ENCODE measurements at regions not wholly inside any gene's neighbourhood (a gene's known extent, or its start where the extent isn't known, plus 50 kb on each side); places are given as distances from the start of the nearest gene placed in this dataset.

DNA sequence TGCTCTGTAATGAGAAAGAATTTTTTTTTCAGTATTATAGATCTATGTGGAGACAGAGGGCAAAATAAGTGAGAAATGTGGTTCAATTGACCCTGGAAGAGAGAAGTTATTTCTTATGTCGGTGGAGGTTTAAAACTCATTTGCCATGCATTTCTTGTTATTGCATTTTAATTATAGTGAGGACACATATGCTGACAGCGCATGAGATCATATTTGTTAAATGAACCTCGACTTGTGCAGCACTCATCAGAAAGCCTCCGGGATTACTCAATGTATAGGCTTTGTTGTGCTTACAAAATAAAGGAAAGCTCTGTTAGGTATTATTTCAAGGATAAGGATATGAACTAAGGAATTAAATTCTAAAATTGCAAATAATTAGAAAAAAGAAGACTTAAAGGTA, 915.1 kb upstream of the MAP3K7 start:
- no peak overlapping the region for H3K27ac ChIP-seq
- no peaks in the 10 kb centered on the region for H3K9me3 ChIP-seq

GRCh38 chr6:91500689-91501303, 913.9 kb upstream of the MAP3K7 start:
- DNase-seq (no peak), ATAC-seq (no peak)
- no peak for TF ChIP-seq CTCF (IDR thresholded peaks at IDR 0.05)
- H3K36me3 ChIP-seq = no peaks in the 10 kb centered on the region
- no peak overlapping the region for H3K4me3 ChIP-seq
- intact Hi-C loops (cut with DNase I) = no loop called here
- no peaks in the 10 kb centered on the region for H3K27me3 ChIP-seq (ENCODE audit: low read depth)
- H3K4me1 ChIP-seq = no peaks in the 10 kb centered on the region
- no peak overlapping the region for H3K27ac ChIP-seq
- H3K9me3 ChIP-seq = no peaks in the 10 kb centered on the region

More for the DNA sequence above, 915.1 kb upstream of the MAP3K7 start:
- Histone ChIP-seq H3K4me3 (no peak overlapping the region), H3K4me1 (no peaks in the 10 kb centered on the region), H3K36me3 (no peaks in the 10 kb centered on the region), H3K27me3 (ENCODE audit: low read depth) (no peaks in the 10 kb centered on the region)
- DNase-seq (no peak), ATAC-seq (no peak)
- intact Hi-C loops (cut with DNase I) = no loop called here
- TF ChIP-seq CTCF (IDR thresholded peaks at IDR 0.05) = no peak

DNA sequence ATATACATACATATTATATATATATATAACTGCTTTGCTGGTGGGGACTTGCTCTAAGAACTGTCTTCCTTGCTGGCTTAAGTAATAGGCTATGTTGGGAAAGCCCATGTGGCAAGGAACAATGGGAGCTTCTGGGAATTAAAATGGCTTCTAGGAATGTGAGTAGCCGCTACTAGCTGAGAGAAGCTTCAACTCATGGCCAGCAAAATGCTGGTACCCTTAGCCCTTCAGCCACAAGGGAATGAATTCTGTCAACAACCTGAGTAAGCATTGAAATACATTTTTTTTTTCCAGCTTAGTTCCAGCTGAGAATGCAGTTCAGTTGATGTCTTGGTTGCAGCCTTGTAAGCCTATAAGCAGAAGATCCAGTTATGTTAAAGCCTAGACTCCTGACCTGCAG, 911.7 kb upstream of the MAP3K7 start:
- H3K4me1 ChIP-seq = no peaks in the 10 kb centered on the region
- H3K9me3 ChIP-seq = no peaks in the 10 kb centered on the region
- no peak for TF ChIP-seq CTCF (IDR thresholded peaks at IDR 0.05)
- H3K27ac ChIP-seq = no peak overlapping the region
- no peaks in the 10 kb centered on the region for H3K27me3 ChIP-seq (ENCODE audit: low read depth)
- intact Hi-C loops (cut with DNase I) = no loop called here
- H3K36me3 ChIP-seq = no peaks in the 10 kb centered on the region
- DNase-seq (no peak), ATAC-seq (no peak)
- no peak overlapping the region for H3K4me3 ChIP-seq

GRCh38 chr6:91497770-91498169, 910.9 kb upstream of the MAP3K7 start:
- Histone ChIP-seq H3K4me1 (no peaks in the 10 kb centered on the region), H3K27me3 (ENCODE audit: low read depth) (no peaks in the 10 kb centered on the region), H3K36me3 (no peaks in the 10 kb centered on the region), H3K27ac (no peak overlapping the region), H3K9me3 (no peaks in the 10 kb centered on the region), H3K4me3 (no peak overlapping the region)
- ATAC-seq (no peak), DNase-seq (no peak)
- no peak for TF ChIP-seq CTCF (IDR thresholded peaks at IDR 0.05)
- intact Hi-C loops (cut with DNase I) = no loop called here

DNA sequence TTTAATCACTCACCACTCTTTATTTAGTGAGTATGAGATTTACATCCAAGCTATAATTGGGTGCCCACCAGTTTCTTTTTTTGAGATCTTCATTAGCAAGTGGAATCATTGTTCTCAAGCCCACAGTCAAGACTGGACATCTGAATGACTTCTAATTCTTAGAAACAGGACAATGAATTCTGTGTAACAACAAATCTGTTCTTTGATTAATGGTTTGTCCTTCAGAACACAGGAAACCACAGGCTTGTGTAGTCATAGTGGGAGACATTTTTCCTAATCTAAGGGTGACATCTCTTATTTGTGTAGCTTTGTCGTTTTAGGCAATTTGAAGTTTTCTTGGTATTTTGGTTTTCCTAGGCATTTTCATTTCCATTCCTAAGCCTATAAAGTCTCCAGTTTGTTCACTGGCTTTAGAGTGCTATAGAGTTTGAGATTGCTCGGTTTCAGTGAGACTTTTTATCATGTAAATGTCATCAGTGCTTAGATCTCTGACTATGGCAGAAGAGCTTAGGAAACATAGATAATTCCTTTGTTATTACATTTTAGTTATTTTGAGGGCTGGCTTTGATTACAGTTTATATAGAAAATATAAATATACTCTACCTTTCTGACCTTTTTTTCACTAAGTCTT, 903.9 kb upstream of the MAP3K7 start:
- ATAC-seq (no peak), DNase-seq (no peak)
- H3K9me3 ChIP-seq = no peaks in the 10 kb centered on the region
- H3K4me3 ChIP-seq = no peak overlapping the region
- no peaks in the 10 kb centered on the region for H3K4me1 ChIP-seq
- no peak for TF ChIP-seq CTCF (IDR thresholded peaks at IDR 0.05)
- intact Hi-C loops (cut with DNase I) = no loop called here
- no peaks in the 10 kb centered on the region for H3K36me3 ChIP-seq
- H3K27ac ChIP-seq = no peak overlapping the region
- no peaks in the 10 kb centered on the region for H3K27me3 ChIP-seq (ENCODE audit: low read depth)

All from lower lobe of right lung (tissue), 2 donors.